MCF 10A (cell line): ENCODE measurements at regions not wholly inside any gene's neighbourhood (a gene's known extent, or its start where the extent isn't known, plus 50 kb on each side); places are given as distances from the start of the nearest gene placed in this dataset.

Experiments
- BruUV-seq: library from RNA; stranded (reverse); fragments of 400-500 nt; replicated peaks from 2 replicates; lab custom pipeline; 2021; lab: Mats Ljungman, UMichigan
- CTCF ChIA-PET: fragments of 300-600 bp; sonication (Branson Sonifier 250); formaldehyde crosslinking; extraction: SDS; loops from one replicate; lab custom pipeline; 2021; ENCODE audit warnings: antibody characterized with exemption, inconsistent platforms; lab: Yijun Ruan, JAX
- POLR2A ChIA-PET: fragments of 300-600, 350-650 bp; sonication (Branson Sonifier 250); formaldehyde crosslinking; extraction: SDS; loops from one replicate; lab custom pipeline; 2020; ENCODE audit warnings: antibody characterized with exemption, inconsistent platforms; lab: Yijun Ruan, JAX
- DNase-seq: peaks from one replicate; pipeline ENCODE4 v3.0.0-alpha.2; 2018; ENCODE audit not compliant: unreplicated experiment
- H3K27ac Mint-ChIP-seq: one replicate; pipeline ENCODE4 v1.8.0; 2022; ENCODE audit warnings: mild to moderate bottlenecking, low read depth, mixed read lengths; ENCODE audit not compliant: unreplicated experiment
- H3K27me3 Mint-ChIP-seq: one replicate; pipeline ENCODE4 v1.8.0; 2022; ENCODE audit warnings: mixed read lengths; ENCODE audit not compliant: insufficient read depth, unreplicated experiment
- H3K36me3 Mint-ChIP-seq: one replicate; pipeline ENCODE4 v1.8.0; 2022; ENCODE audit warnings: mild to moderate bottlenecking, moderate library complexity, mixed read lengths; ENCODE audit not compliant: insufficient read depth, unreplicated experiment
- H3K4me1 Mint-ChIP-seq: one replicate; pipeline ENCODE4 v1.8.0; 2022; ENCODE audit warnings: mixed read lengths; ENCODE audit not compliant: insufficient read depth, unreplicated experiment
- H3K4me3 Mint-ChIP-seq: one replicate; pipeline ENCODE4 v1.8.0; 2022; ENCODE audit warnings: mild to moderate bottlenecking, moderate library complexity, mixed read lengths; ENCODE audit not compliant: unreplicated experiment
- H3K9me3 Mint-ChIP-seq: one replicate; pipeline ENCODE4 v1.8.0; 2022; ENCODE audit warnings: mixed read lengths; ENCODE audit not compliant: unreplicated experiment
- intact Hi-C: fragments of 100-400 bp; cut with micrococcal nuclease; formaldehyde crosslinking; loops from 2 replicates; pipeline ENCODE4 v1.14.1; 2022
- TF ChIP-seq, protein P1 (sequence below): fragments of 200-600 bp; IDR thresholded peaks from one replicate; pipeline ENCODE4 v1.8.0; 2022; ENCODE audit warnings: antibody characterized with exemption, mild to moderate bottlenecking; ENCODE audit not compliant: unreplicated experiment

DNA sequence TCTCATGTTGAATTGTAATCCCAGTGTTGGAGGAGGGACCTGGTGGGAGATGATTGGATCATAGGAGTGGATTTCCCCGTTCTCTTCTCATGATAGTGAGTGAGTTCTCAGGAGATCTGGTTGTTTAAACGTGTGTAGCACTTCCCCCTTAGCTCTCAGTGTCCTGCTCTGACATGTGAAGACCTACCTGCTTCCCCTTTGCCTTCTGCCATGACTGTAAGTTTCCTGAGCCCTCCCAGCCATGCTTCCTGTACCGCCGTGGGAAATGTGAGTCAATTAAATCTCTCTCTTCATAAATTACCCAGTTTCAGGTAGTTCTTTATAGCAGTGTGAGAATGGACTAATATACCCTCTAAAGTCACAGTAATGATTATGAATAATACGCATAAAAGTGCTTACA, 248.4 kb upstream of the LRRC7 start:
- DNase-seq: no peak
- ChIA-PET POLR2A (no interaction called here), CTCF (no interaction called here)
- Mint-ChIP-seq H3K36me3 (no peaks in the 10 kb centered on the region), H3K4me3 (no peak overlapping the region), H3K4me1 (no peaks in the 10 kb centered on the region), H3K27me3 (peaks cover 46% of the 10 kb centered on the region), H3K9me3 (no peaks in the 10 kb centered on the region), H3K27ac (no peak overlapping the region)
- intact Hi-C loops: no loop called here
- TF ChIP-seq, protein P1, sequence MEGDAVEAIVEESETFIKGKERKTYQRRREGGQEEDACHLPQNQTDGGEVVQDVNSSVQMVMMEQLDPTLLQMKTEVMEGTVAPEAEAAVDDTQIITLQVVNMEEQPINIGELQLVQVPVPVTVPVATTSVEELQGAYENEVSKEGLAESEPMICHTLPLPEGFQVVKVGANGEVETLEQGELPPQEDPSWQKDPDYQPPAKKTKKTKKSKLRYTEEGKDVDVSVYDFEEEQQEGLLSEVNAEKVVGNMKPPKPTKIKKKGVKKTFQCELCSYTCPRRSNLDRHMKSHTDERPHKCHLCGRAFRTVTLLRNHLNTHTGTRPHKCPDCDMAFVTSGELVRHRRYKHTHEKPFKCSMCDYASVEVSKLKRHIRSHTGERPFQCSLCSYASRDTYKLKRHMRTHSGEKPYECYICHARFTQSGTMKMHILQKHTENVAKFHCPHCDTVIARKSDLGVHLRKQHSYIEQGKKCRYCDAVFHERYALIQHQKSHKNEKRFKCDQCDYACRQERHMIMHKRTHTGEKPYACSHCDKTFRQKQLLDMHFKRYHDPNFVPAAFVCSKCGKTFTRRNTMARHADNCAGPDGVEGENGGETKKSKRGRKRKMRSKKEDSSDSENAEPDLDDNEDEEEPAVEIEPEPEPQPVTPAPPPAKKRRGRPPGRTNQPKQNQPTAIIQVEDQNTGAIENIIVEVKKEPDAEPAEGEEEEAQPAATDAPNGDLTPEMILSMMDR: no peak
- BruUV-seq: no TSS peak

DNA sequence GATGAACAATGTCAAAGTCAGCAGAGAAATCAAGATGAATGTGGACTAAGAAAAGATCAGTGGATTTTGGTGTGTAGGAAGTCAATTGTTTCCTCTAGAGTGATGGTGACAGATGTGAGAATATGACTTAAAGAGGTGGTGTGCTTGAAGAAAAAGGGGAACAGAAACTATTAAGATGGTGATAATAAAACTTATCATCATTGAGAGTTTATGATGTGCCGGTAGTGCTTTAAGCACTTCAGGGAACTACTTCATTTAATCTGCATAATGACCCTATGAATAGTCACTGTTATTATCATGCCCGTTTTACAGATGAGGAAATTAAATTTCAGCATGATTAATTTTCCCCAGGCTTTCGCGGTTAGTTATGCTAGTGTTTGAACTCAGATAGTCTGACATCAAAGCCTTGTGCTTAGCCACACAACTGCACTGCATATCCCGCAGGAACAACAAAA, 246.9 kb upstream of the LRRC7 start:
- Mint-ChIP-seq H3K27ac (no peak overlapping the region), H3K4me1 (no peaks in the 10 kb centered on the region), H3K36me3 (no peaks in the 10 kb centered on the region), H3K4me3 (no peak overlapping the region), H3K9me3 (no peaks in the 10 kb centered on the region), H3K27me3 (peaks cover 46% of the 10 kb centered on the region)
- DNase-seq: no peak
- intact Hi-C loops: no loop called here
- TF ChIP-seq, protein P1: no peak
- BruUV-seq: no TSS peak
- POLR2A ChIA-PET: no interaction called here
- CTCF ChIA-PET: no interaction called here

DNA sequence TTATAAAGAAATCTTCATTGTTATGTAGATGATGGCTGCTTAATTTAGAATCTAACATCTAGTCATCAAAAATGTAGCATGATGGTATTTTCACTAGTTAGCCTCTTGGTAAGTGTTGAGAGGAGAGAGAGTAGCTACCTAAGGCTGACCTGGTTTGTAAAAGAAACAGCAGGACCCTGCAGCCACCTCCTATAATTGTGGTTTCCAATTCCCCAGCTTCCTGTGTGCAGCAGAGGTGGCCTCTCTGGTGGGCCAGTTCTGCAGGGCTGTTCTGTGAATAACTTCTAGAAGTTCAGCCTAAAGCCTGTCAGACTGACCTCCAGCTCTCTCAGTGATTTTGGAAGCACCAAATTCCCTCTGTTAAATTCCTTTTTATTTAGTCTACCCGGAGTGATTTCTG, 246.4 kb upstream of the LRRC7 start:
- TF ChIP-seq, protein P1: no peak
- intact Hi-C loops: no loop called here
- BruUV-seq: no TSS peak
- Mint-ChIP-seq H3K27me3 (peaks cover 42% of the 10 kb centered on the region), H3K9me3 (no peaks in the 10 kb centered on the region), H3K27ac (no peak overlapping the region), H3K4me3 (no peak overlapping the region), H3K36me3 (no peaks in the 10 kb centered on the region), H3K4me1 (no peaks in the 10 kb centered on the region)
- POLR2A ChIA-PET: no interaction called here
- CTCF ChIA-PET: no interaction called here
- DNase-seq: no peak

DNA sequence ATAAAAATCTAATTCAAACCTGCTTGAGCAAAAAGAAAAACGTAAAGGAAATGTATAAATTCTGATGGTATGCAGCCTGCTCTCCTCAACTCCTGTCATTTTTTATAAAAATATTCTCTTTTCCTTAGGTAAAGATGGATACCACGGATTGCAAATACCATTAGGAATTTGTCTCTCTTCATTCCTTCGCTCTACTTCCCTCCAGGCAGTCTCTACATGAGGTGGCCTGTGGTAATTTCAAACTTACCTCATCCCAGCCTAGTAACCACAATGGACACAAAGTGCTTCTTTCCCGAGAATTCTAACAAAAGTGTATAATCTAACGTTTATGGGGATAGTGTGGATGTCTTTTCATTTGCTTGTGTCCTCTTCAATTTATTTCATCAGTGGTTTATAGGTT, 239.5 kb upstream of the LRRC7 start:
- H3K9me3 Mint-ChIP-seq: no peaks in the 10 kb centered on the region
- H3K27me3 Mint-ChIP-seq: peaks cover 13% of the 10 kb centered on the region
- no peaks in the 10 kb centered on the region for H3K4me1 Mint-ChIP-seq
- ChIA-PET POLR2A (no interaction called here), CTCF (no interaction called here)
- H3K4me3 Mint-ChIP-seq: no peak overlapping the region
- H3K27ac Mint-ChIP-seq: no peak overlapping the region
- TF ChIP-seq, protein P1: no peak
- intact Hi-C loops: no loop called here
- DNase-seq: no peak
- no peaks in the 10 kb centered on the region for H3K36me3 Mint-ChIP-seq
- no TSS peak for BruUV-seq
